GM21367 (cell line): ENCODE measurements at regions not wholly inside any gene's neighbourhood (a gene's known extent, or its start where the extent isn't known, plus 50 kb on each side); places are given as distances from the start of the nearest gene placed in this dataset.

Experiments used
- ATAC-seq: cut with Tn5 transposase; IDR thresholded peaks from one replicate; pipeline ENCODE4 v1.9.1; 2021; ENCODE audit not compliant: unreplicated experiment

GRCh38 chr18:24530630-24531111 lies 70.2 kb downstream of the HRH4 start:
- no peak for ATAC-seq

- no peak for ATAC-seq
Observed at GRCh38 chr18:24534271-24534670, 73.8 kb downstream of the HRH4 start.

- no peak for ATAC-seq
Observed at GRCh38 chr18:24534737-24535136, 74.3 kb downstream of the HRH4 start.

GRCh38 chr18:24535527-24536295 lies 75.3 kb downstream of the HRH4 start:
- no peak for ATAC-seq

- ATAC-seq = no peak
Observed at GRCh38 chr18:24536326-24536725, 75.9 kb downstream of the HRH4 start.

GRCh38 chr18:24536834-24537233 lies 76.4 kb downstream of the HRH4 start:
- no peak for ATAC-seq

GRCh38 chr18:24538414-24539264 lies 78.2 kb downstream of the HRH4 start:
- no peak for ATAC-seq

- ATAC-seq = no peak
Observed at GRCh38 chr18:24539866-24540617, 79.6 kb downstream of the HRH4 start.

GRCh38 chr18:24540896-24541295 lies 80.5 kb downstream of the HRH4 start:
- ATAC-seq = no peak

- ATAC-seq = no peak
Observed at GRCh38 chr18:24543086-24543794, 82.8 kb downstream of the HRH4 start.

GRCh38 chr18:24543795-24544498 lies 83.5 kb downstream of the HRH4 start:
- ATAC-seq = no peak

GRCh38 chr18:24544949-24545348 lies 84.5 kb downstream of the HRH4 start:
- ATAC-seq = no peak

GRCh38 chr18:24545651-24546050 lies 85.2 kb downstream of the HRH4 start:
- no peak for ATAC-seq

GRCh38 chr18:24546307-24546706 lies 85.9 kb downstream of the HRH4 start:
- no peak for ATAC-seq

GRCh38 chr18:24548583-24548982 lies 88.1 kb downstream of the HRH4 start:
- no peak for ATAC-seq

- ATAC-seq = no peak
Observed at GRCh38 chr18:24552218-24552617, 91.8 kb downstream of the HRH4 start.

- no peak for ATAC-seq
Observed at GRCh38 chr18:24553571-24554285, 93.3 kb downstream of the HRH4 start.

- no peak for ATAC-seq
Observed at GRCh38 chr18:24558403-24558802, 98.0 kb downstream of the HRH4 start.

GRCh38 chr18:24559526-24559925 lies 99.1 kb downstream of the HRH4 start:
- no peak for ATAC-seq
